Keratinocyte (primary cell): ENCODE measurements at regions not wholly inside any gene's neighbourhood (a gene's known extent, or its start where the extent isn't known, plus 50 kb on each side); places are given as distances from the start of the nearest gene placed in this dataset.

Experiments used
- DNase-seq: peaks from one replicate; pipeline ENCODE4 v3.0.0-alpha.2; 2011; ENCODE audit warnings: low read depth, missing footprints, low spot score
- FAIRE-seq: peaks from 2 replicates; lab custom pipeline; 2011; peaks lifted over from hg19 to GRCh38; lab: Jason Lieb, UNC
- H2AFZ ChIP-seq: 2 replicates; pipeline ENCODE4 v1.6.0; 2012; ENCODE audit warnings: low read length, control low read depth, inconsistent platforms; ENCODE audit not compliant: control insufficient read depth
- H3K27ac ChIP-seq: 2 replicates; pipeline ENCODE4 v1.5.1; 2011; ENCODE audit warnings: low read length; ENCODE audit not compliant: control insufficient read depth, insufficient read depth
- H3K27me3 ChIP-seq: 3 replicates; pipeline ENCODE4 v1.6.0; 2011; ENCODE audit warnings: low read length; ENCODE audit not compliant: control insufficient read depth, insufficient read depth; ENCODE audit errors: extremely low read depth
- H3K36me3 ChIP-seq, 2 experiments: 2 replicates in 1 of 2; 3 replicates in 1 of 2; pipeline ENCODE4 v1.5.1; 2011; ENCODE audit warnings: low read length in 2 of 2, mild to moderate bottlenecking in 1 of 2; ENCODE audit not compliant: control insufficient read depth in 2 of 2, insufficient read depth in 2 of 2; ENCODE audit errors: extremely low read depth in 1 of 2
- H3K4me1 ChIP-seq: 3 replicates; pipeline ENCODE4 v1.5.1; 2011; ENCODE audit warnings: low read length; ENCODE audit not compliant: control insufficient read depth, insufficient read depth; ENCODE audit errors: extremely low read depth
- H3K4me2 ChIP-seq: 3 replicates; pipeline ENCODE4 v1.6.0; 2011; ENCODE audit warnings: low read depth, low read length; ENCODE audit not compliant: control insufficient read depth, insufficient read depth; ENCODE audit errors: extremely low read depth
- H3K4me3 ChIP-seq, 3 experiments: fragments of 200-600 bp in 1 of 3; sonication (generic) in 1 of 3; 2 replicates in 2 of 3; 3 replicates in 1 of 3; pipeline ENCODE4 v1.5.1; 2011 to 2016; ENCODE audit warnings: low read length in 3 of 3, mild to moderate bottlenecking in 3 of 3, control low read depth in 2 of 3, inconsistent platforms in 1 of 3, low read depth in 1 of 3, mixed read lengths in 1 of 3, mixed run types in 1 of 3, moderate library complexity in 1 of 3; ENCODE audit not compliant: control insufficient read depth in 2 of 3, insufficient read depth in 2 of 3; ENCODE audit errors: extremely low read depth in 1 of 3
- H3K79me2 ChIP-seq: 2 replicates; pipeline ENCODE4 v1.6.0; 2012; ENCODE audit warnings: low read length; ENCODE audit not compliant: control insufficient read depth, insufficient read depth
- H3K9ac ChIP-seq: 3 replicates; pipeline ENCODE4 v1.6.0; 2011; ENCODE audit warnings: low read length; ENCODE audit not compliant: control insufficient read depth, insufficient read depth; ENCODE audit errors: extremely low read depth
- H3K9me1 ChIP-seq: 3 replicates; pipeline ENCODE4 v1.6.0; 2011; ENCODE audit warnings: low read length; ENCODE audit not compliant: control insufficient read depth, insufficient read depth; ENCODE audit errors: extremely low read depth
- H3K9me3 ChIP-seq: 2 replicates; pipeline ENCODE4 v1.5.1; 2012; ENCODE audit warnings: low read depth, low read length; ENCODE audit not compliant: control insufficient read depth
- H4K20me1 ChIP-seq: 3 replicates; pipeline ENCODE4 v1.6.0; 2011; ENCODE audit warnings: low read length; ENCODE audit not compliant: control insufficient read depth, insufficient read depth; ENCODE audit errors: extremely low read depth
- EZH2 ChIP-seq: IDR thresholded peaks from one replicate; pipeline ENCODE4 v1.6.1; 2012; ENCODE audit warnings: inconsistent platforms, mild to moderate bottlenecking, low read length, moderate library complexity
- dilution Hi-C: fragments of 300-500 bp; cut with MboI; formaldehyde crosslinking; loops from one replicate; pipeline ENCODE4 v1.7.0; 2020; ENCODE audit warnings: low sequenced_read_pairs; ENCODE audit not compliant: extremely low pct_ligation_motif_present
- TF ChIP-seq, protein P1 (sequence below), 3 experiments: IDR thresholded peaks in 1 of 3; conservative IDR thresholded peaks in 1 of 3; optimal IDR thresholded peaks in 1 of 3; 2 replicates in 2 of 3; 3 replicates in 1 of 3; pipeline versions ENCODE3 to v1.5.1; 2011; ENCODE audit warnings: low read length in 3 of 3, mild to moderate bottlenecking in 3 of 3, moderate library complexity in 2 of 3, control low read depth in 1 of 3, inconsistent platforms in 1 of 3; ENCODE audit not compliant: insufficient read depth in 2 of 3; ENCODE audit errors: extremely low read depth in 1 of 3

DNA sequence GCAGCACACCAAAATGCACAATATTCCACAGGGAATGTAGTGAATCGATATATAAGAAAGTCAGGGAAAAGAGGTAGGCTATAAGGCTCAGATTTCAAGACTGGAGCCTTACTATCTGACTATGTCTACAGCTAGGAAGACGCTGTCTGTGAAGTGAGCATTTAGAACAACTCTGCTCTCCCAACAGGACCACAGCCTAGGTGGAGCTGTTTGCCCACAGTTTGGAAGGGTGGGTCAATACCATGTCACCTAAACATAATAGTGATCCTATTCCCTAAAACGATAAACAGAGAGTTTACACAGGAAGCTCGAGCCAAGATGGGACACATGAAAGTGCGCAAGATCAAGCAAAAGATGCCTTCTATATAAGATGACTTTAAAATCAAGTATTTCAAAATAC lies 2486.0 kb upstream of the PCDH20 start:
- Histone ChIP-seq H3K4me1 (no peaks in the 10 kb centered on the region), H3K27me3 (no peaks in the 10 kb centered on the region), H3K36me3 (no peaks in the 10 kb centered on the region), H3K9me1 (no peaks in the 10 kb centered on the region), H3K4me2 (no peak overlapping the region), H2AFZ (no peak overlapping the region), H3K9me3 (no peaks in the 10 kb centered on the region), H4K20me1 (no peaks in the 10 kb centered on the region), H3K27ac (no peak overlapping the region), H3K4me3 (no peak overlapping the region), H3K9ac (no peak overlapping the region), H3K79me2 (no peaks in the 10 kb centered on the region)
- DNase-seq (no peak), FAIRE-seq (no peak)
- dilution Hi-C loops, result no loop called here
- TF ChIP-seq EZH2, result no peak
- TF ChIP-seq, protein P1, sequence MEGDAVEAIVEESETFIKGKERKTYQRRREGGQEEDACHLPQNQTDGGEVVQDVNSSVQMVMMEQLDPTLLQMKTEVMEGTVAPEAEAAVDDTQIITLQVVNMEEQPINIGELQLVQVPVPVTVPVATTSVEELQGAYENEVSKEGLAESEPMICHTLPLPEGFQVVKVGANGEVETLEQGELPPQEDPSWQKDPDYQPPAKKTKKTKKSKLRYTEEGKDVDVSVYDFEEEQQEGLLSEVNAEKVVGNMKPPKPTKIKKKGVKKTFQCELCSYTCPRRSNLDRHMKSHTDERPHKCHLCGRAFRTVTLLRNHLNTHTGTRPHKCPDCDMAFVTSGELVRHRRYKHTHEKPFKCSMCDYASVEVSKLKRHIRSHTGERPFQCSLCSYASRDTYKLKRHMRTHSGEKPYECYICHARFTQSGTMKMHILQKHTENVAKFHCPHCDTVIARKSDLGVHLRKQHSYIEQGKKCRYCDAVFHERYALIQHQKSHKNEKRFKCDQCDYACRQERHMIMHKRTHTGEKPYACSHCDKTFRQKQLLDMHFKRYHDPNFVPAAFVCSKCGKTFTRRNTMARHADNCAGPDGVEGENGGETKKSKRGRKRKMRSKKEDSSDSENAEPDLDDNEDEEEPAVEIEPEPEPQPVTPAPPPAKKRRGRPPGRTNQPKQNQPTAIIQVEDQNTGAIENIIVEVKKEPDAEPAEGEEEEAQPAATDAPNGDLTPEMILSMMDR (optimal IDR thresholded peaks at IDR 0.05 in 1 of 3, IDR thresholded peaks at IDR 0.05 in 1 of 3, conservative IDR thresholded peaks at IDR 0.05 in 1 of 3; ENCODE audit: extremely low read depth in 1 of 3, insufficient read depth in 2 of 3, low read length in 3 of 3), result no peak

- no peaks in the 10 kb centered on the region for H4K20me1 ChIP-seq
- dilution Hi-C loops, result no loop called here
- no peak overlapping the region for H3K4me2 ChIP-seq
- no peaks in the 10 kb centered on the region for H3K36me3 ChIP-seq
- H3K9me3 ChIP-seq, result no peaks in the 10 kb centered on the region
- no peak overlapping the region for H2AFZ ChIP-seq
- H3K4me1 ChIP-seq, result no peaks in the 10 kb centered on the region
- DNase-seq (no peak), FAIRE-seq (no peak)
- H3K27me3 ChIP-seq, result no peaks in the 10 kb centered on the region
- H3K79me2 ChIP-seq, result no peaks in the 10 kb centered on the region
- H3K4me3 ChIP-seq, result no peak overlapping the region
- TF ChIP-seq EZH2, result no peak
- TF ChIP-seq, protein P1 (optimal IDR thresholded peaks at IDR 0.05 in 1 of 3, IDR thresholded peaks at IDR 0.05 in 1 of 3, conservative IDR thresholded peaks at IDR 0.05 in 1 of 3; ENCODE audit: extremely low read depth in 1 of 3, insufficient read depth in 2 of 3, low read length in 3 of 3), result no peak
- H3K27ac ChIP-seq, result no peak overlapping the region
- no peaks in the 10 kb centered on the region for H3K9me1 ChIP-seq
- H3K9ac ChIP-seq, result no peak overlapping the region
Observed at GRCh38 chr13:63900406-63900805, 2484.8 kb upstream of the PCDH20 start.
